Erythroblast (primary cell): ENCODE measurements at regions not wholly inside any gene's neighbourhood (a gene's known extent, or its start where the extent isn't known, plus 50 kb on each side); places are given as distances from the start of the nearest gene placed in this dataset.

ENCODE experiments used
- GATA1 ChIP-seq: IDR thresholded peaks from 2 replicates; pipeline ENCODE4 v1.6.1; 2011; ENCODE audit warnings: low read depth, mild to moderate bottlenecking, control low read depth, low read length, moderate library complexity
- POLR2A ChIP-seq: IDR thresholded peaks from 2 replicates; pipeline ENCODE4 v1.6.1; 2011; ENCODE audit warnings: mild to moderate bottlenecking, low read length

DNA sequence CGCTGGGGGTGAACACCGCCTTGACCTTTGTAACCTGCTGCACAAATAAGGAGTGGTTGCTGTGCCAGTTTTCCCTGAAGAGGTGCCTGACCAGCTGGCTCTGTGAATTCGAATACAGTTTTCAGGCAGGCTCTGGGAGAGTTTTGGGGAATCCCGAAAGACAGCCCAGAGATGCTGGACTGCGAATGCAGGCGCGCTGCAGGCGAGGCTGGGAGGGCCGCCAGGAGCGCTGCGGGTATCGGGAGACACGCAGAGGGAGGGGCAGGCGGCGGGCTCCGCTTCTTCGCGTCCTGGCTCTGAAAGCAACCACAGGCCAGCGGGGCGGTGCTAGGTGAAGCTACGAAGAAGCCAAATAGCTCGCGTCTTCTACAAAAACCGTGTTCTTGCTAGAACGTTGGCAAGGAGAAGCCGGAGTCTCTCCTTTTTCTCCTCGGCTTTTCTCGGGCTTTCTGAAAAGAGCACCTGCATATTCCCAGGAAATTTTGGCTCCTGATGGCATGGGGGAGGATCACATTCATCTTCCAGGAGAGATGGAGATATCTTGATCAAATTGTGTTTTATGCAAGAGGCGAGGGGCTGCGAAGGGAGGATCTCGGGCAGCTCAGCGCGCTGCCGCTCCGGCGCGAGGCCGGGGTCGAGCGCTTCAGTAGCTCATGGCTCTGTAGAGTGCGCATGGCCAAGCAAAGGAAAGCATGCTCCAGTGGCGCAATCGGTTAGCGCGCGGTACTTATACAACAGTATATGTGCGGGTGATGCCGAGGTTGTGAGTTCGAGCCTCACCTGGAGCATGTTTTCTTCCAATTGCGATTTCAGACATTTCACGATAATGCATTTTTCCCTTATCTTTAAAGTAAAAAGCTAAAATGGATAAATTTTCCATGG is 158.1 kb upstream of the ZNF184 start:
- no peak for TF ChIP-seq POLR2A
- no peak for TF ChIP-seq GATA1
